HCT116 (cell line): ENCODE measurements at regions not wholly inside any gene's neighbourhood (a gene's known extent, or its start where the extent isn't known, plus 50 kb on each side); places are given as distances from the start of the nearest gene placed in this dataset.
A peak's percentile ranks its signal among the peaks of the same experiment; 100 is the strongest.

Source experiments
- ATAC-seq: fragments of 200-7000 bp; cut with Tn5 transposase; 2 replicates; pipeline ENCODE4 v1.9.1; 2020; ENCODE audit warnings: mild to moderate bottlenecking, moderate library complexity
- BruUV-seq: library from RNA; stranded (reverse); fragments of 400-500 nt; replicated peaks from 2 replicates; lab custom pipeline; 2021; lab: Mats Ljungman, UMichigan
- CTCF ChIA-PET: fragments of 300-600 bp; sonication (Branson Sonifier 250); formaldehyde crosslinking; loops from one replicate; lab custom pipeline; 2021; ENCODE audit warnings: antibody characterized with exemption; lab: Charles Lee
- POLR2A ChIA-PET: fragments of 300-600, 350-600 bp; sonication (Branson Sonifier 250); formaldehyde crosslinking; loops from one replicate; lab custom pipeline; 2021; ENCODE audit warnings: antibody characterized with exemption; lab: Charles Lee
- RAD21 ChIA-PET, 2 experiments: fragments of 300-600 bp; sonication (Branson Sonifier 250); formaldehyde crosslinking; loops; one replicate each; lab custom pipeline; 2023; ENCODE audit warnings: low total read pairs in 2 of 2; ENCODE audit not compliant: uncharacterized antibody in 2 of 2, unreplicated experiment in 2 of 2, low non-redundant PET in 1 of 2; lab: Charles Lee
- DNase-seq: peaks from one replicate; pipeline ENCODE4 v3.0.0-alpha.2; 2010; ENCODE audit warnings: low read depth, low spot score
- H2AFZ ChIP-seq: fragments of 200-600 bp; shearing (Covaris generic), sonication (generic); 2 replicates; pipeline ENCODE4 v1.6.1; 2017; ENCODE audit warnings: low read depth, mixed run types, mixed read lengths, antibody characterized with exemption, low read length; ENCODE audit not compliant: poor library complexity, severe bottlenecking
- H3K27ac ChIP-seq: 2 replicates; pipeline ENCODE4 v1.5.1; 2012; ENCODE audit warnings: low read depth, low read length
- H3K27me3 ChIP-seq: fragments of 200-600 bp; sonication (generic); 2 replicates; pipeline ENCODE4 v1.6.1; 2016; ENCODE audit warnings: mixed run types, low read length, mixed read lengths; ENCODE audit not compliant: insufficient read depth
- H3K36me3 ChIP-seq, 2 experiments: fragments of 200-500 bp in 1 of 2; fragments of 200-600 bp in 1 of 2; sonication (Bioruptor generic) in 1 of 2; sonication (generic) in 1 of 2; 2 replicates each; pipeline versions ENCODE4 v1.5.1 to v1.6.1; 2014 to 2016; ENCODE audit warnings: low read length in 2 of 2, inconsistent platforms in 1 of 2, mixed read lengths in 1 of 2, mixed run types in 1 of 2; ENCODE audit not compliant: insufficient read depth in 2 of 2, control insufficient read depth in 1 of 2
- H3K4me1 ChIP-seq, 2 experiments: fragments of 200-600 bp in 1 of 2; sonication (generic) in 1 of 2; 2 replicates each; pipeline versions ENCODE4 v1.5.1 to v1.6.1; 2012 to 2017; ENCODE audit warnings: low read length in 2 of 2, inconsistent platforms in 1 of 2, mild to moderate bottlenecking in 1 of 2, mixed read lengths in 1 of 2, mixed run types in 1 of 2, moderate library complexity in 1 of 2; ENCODE audit not compliant: insufficient read depth in 2 of 2, control insufficient read depth in 1 of 2
- H3K4me2 ChIP-seq: fragments of 200-600 bp; sonication (generic); 2 replicates; pipeline ENCODE4 v1.6.1; 2017; ENCODE audit warnings: mixed run types, low read length, mixed read lengths
- H3K4me3 ChIP-seq, 2 experiments: fragments of 200-600 bp in 1 of 2; sonication (generic) in 1 of 2; replicated peaks in 1 of 2; 2 replicates each; pipeline ENCODE4 v1.5.1; 2011 to 2016; ENCODE audit warnings: low read length in 2 of 2, control low read depth in 1 of 2, low read depth in 1 of 2, mild to moderate bottlenecking in 1 of 2, mixed read lengths in 1 of 2, mixed run types in 1 of 2
- H3K79me2 ChIP-seq: fragments of 200-600 bp; sonication (generic); 2 replicates; pipeline ENCODE4 v1.6.1; 2017; ENCODE audit warnings: mild to moderate bottlenecking, mixed run types, low read length, moderate library complexity, mixed read lengths; ENCODE audit not compliant: insufficient read depth
- H3K9ac ChIP-seq: fragments of 200-600 bp; sonication (generic); 2 replicates; pipeline ENCODE4 v1.6.1; 2016; ENCODE audit warnings: low read length, mixed read lengths
- H3K9me2 ChIP-seq: fragments of 200-600 bp; sonication (generic), shearing (Covaris generic); 2 replicates; pipeline ENCODE4 v1.6.1; 2017; ENCODE audit warnings: mixed run types, mild to moderate bottlenecking, moderate library complexity; ENCODE audit not compliant: insufficient read depth
- H3K9me3 ChIP-seq, 2 experiments: fragments of 200-500 bp in 1 of 2; fragments of 200-600 bp in 1 of 2; sonication (Bioruptor generic) in 1 of 2; sonication (generic) in 1 of 2; 2 replicates each; pipeline ENCODE4 v1.6.1; 2014 to 2017; ENCODE audit warnings: low read length in 2 of 2, mixed read lengths in 2 of 2, inconsistent platforms in 1 of 2, low read depth in 1 of 2, mild to moderate bottlenecking in 1 of 2, mixed run types in 1 of 2, moderate library complexity in 1 of 2; ENCODE audit not compliant: control insufficient read depth in 1 of 2, insufficient read depth in 1 of 2
- H4K20me1 ChIP-seq: fragments of 200-600 bp; sonication (generic), shearing (Covaris generic); 2 replicates; pipeline ENCODE4 v1.6.1; 2017; ENCODE audit warnings: mixed run types, mild to moderate bottlenecking, moderate library complexity; ENCODE audit not compliant: insufficient read depth
- CBX3 ChIP-seq: IDR thresholded peaks from 2 replicates; pipeline ENCODE4 v1.6.1; 2012; ENCODE audit warnings: low read depth
- EGR1 ChIP-seq: IDR thresholded peaks from 2 replicates; pipeline ENCODE4 v1.6.1; 2012; ENCODE audit warnings: low read depth
- JUND ChIP-seq: IDR thresholded peaks from 2 replicates; pipeline ENCODE4 v1.6.1; 2012
- POLR2A ChIP-seq: IDR thresholded peaks from 2 replicates; pipeline ENCODE4 v1.7.0; 2011; ENCODE audit warnings: borderline replicate concordance; ENCODE audit not compliant: insufficient read depth, insufficient read length; ENCODE audit errors: extremely low read depth
- RAD21 ChIP-seq: IDR thresholded peaks from 2 replicates; pipeline ENCODE4 v1.6.1; 2012; ENCODE audit warnings: low read depth, mild to moderate bottlenecking
- intact Hi-C: fragments of 100-400 bp; cut with micrococcal nuclease; formaldehyde crosslinking; loops from 2 replicates; pipeline ENCODE4 v1.10.0; 2022
- TF ChIP-seq, protein P1 (sequence below), 3 experiments: fragments of 200-600 bp in 1 of 3; sonication (generic) in 1 of 3; IDR thresholded peaks in 2 of 3; conservative IDR thresholded peaks in 1 of 3; 2 replicates each; pipeline ENCODE4 v1.5.1; 2012 to 2017; ENCODE audit warnings: low read depth in 2 of 3, low read length in 2 of 3, antibody characterized with exemption in 1 of 3, borderline replicate concordance in 1 of 3, control low read depth in 1 of 3, mild to moderate bottlenecking in 1 of 3, mixed read lengths in 1 of 3, mixed run types in 1 of 3, moderate library complexity in 1 of 3; ENCODE audit not compliant: insufficient read depth in 1 of 3
- TF ChIP-seq, protein P2 (sequence below): IDR thresholded peaks from 2 replicates; pipeline ENCODE4 v1.6.1; 2012; ENCODE audit warnings: low read depth

DNA sequence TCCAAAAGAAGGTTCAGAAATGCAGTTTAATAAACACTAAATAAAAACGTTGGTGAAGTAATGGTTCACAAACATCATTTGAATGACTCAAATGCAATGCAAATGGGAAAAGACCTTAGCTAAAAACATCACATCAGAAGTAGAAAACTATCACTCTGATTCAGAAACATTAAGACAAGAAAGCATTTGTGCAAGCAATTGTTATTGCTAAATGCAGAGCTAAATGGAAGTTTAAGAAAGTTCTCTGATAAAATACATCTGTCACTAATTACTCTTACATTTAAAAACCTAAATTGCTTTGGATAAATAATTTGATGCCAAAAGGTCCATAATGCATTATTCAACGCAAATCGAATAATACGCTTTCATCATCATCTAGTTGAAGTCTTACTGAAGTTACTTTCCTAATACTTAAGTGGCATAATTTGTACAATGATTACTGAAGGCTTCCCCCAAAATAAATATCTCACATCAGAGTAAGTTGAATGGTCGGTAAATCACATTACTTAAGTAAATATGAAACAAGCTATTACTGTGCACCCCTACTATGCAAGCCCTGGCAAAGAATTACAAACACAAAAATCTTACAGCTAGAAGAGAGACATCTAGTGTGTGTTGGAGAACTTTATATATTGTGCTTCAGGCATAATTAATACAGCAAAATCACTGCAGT lies 105.7 kb upstream of the KCTD1 start:
- Histone ChIP-seq H3K9me3 (no peaks in the 10 kb centered on the region), H3K79me2 (no peaks in the 10 kb centered on the region), H3K4me3 (no peak overlapping the region), H3K9ac (no peak overlapping the region), H2AFZ (no peak overlapping the region)
- CTCF ChIA-PET = interaction anchor here (0.8 to 1.2 kb wide), 5 partner anchors 33 to 347 kb away, joined by 3 to 5 read pairs (median 3); no protein-coding TSS in a partner anchor
- POLR2A ChIA-PET = no interaction called here
- ATAC-seq (no peak), DNase-seq (no peak)
- RAD21 ChIA-PET = no interaction called here
- TF ChIP-seq JUND (no peak), RAD21 (peak; percentile 38; the same call in 1 of the 2 replicates), POLR2A (no peak), CBX3 (no peak), EGR1 (no peak)
- TF ChIP-seq, protein P1, sequence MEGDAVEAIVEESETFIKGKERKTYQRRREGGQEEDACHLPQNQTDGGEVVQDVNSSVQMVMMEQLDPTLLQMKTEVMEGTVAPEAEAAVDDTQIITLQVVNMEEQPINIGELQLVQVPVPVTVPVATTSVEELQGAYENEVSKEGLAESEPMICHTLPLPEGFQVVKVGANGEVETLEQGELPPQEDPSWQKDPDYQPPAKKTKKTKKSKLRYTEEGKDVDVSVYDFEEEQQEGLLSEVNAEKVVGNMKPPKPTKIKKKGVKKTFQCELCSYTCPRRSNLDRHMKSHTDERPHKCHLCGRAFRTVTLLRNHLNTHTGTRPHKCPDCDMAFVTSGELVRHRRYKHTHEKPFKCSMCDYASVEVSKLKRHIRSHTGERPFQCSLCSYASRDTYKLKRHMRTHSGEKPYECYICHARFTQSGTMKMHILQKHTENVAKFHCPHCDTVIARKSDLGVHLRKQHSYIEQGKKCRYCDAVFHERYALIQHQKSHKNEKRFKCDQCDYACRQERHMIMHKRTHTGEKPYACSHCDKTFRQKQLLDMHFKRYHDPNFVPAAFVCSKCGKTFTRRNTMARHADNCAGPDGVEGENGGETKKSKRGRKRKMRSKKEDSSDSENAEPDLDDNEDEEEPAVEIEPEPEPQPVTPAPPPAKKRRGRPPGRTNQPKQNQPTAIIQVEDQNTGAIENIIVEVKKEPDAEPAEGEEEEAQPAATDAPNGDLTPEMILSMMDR (IDR thresholded peaks at IDR 0.05 in 2 of 3, conservative IDR thresholded peaks at IDR 0.05 in 1 of 3; ENCODE audit: borderline replicate concordance in 1 of 3, insufficient read depth in 1 of 3, low read depth in 2 of 3, low read length in 2 of 3) = peak in 2 of 3 experiments; percentile 8 to 15; a peak in 1 of 6 replicates
- TF ChIP-seq, protein P2, sequence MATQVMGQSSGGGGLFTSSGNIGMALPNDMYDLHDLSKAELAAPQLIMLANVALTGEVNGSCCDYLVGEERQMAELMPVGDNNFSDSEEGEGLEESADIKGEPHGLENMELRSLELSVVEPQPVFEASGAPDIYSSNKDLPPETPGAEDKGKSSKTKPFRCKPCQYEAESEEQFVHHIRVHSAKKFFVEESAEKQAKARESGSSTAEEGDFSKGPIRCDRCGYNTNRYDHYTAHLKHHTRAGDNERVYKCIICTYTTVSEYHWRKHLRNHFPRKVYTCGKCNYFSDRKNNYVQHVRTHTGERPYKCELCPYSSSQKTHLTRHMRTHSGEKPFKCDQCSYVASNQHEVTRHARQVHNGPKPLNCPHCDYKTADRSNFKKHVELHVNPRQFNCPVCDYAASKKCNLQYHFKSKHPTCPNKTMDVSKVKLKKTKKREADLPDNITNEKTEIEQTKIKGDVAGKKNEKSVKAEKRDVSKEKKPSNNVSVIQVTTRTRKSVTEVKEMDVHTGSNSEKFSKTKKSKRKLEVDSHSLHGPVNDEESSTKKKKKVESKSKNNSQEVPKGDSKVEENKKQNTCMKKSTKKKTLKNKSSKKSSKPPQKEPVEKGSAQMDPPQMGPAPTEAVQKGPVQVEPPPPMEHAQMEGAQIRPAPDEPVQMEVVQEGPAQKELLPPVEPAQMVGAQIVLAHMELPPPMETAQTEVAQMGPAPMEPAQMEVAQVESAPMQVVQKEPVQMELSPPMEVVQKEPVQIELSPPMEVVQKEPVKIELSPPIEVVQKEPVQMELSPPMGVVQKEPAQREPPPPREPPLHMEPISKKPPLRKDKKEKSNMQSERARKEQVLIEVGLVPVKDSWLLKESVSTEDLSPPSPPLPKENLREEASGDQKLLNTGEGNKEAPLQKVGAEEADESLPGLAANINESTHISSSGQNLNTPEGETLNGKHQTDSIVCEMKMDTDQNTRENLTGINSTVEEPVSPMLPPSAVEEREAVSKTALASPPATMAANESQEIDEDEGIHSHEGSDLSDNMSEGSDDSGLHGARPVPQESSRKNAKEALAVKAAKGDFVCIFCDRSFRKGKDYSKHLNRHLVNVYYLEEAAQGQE = no peak
- TF ChIP-seq, all 23 proteins: peak for 2
- Histone ChIP-seq H3K27ac (no peak overlapping the region), H3K4me2 (no peak overlapping the region), H3K4me1 (peaks cover 8 to 16% of the 10 kb centered on the region in 2 experiments), H3K36me3 (no peaks in the 10 kb centered on the region), H4K20me1 (no peaks in the 10 kb centered on the region), H3K9me2 (no peaks in the 10 kb centered on the region), H3K27me3 (peaks cover 51% of the 10 kb centered on the region)
- BruUV-seq = no TSS peak
- intact Hi-C loops = loop anchor here (10.0 kb wide), 1 partner anchor 269 kb away; no protein-coding TSS in a partner anchor
